DOHH2 (cell line): ENCODE measurements at regions not wholly inside any gene's neighbourhood (a gene's known extent, or its start where the extent isn't known, plus 50 kb on each side); places are given as distances from the start of the nearest gene placed in this dataset.

Source experiments
- H3F3A ChIP-seq: fragments of 200-600 bp; sonication (generic), shearing (Covaris generic); 2 replicates; pipeline ENCODE4 v1.6.0; 2016; ENCODE audit warnings: antibody characterized with exemption, mild to moderate bottlenecking; ENCODE audit not compliant: control insufficient read depth, insufficient read depth
- H3K27ac ChIP-seq: fragments of 200-600 bp; sonication (generic); 2 replicates; pipeline ENCODE4 v1.5.1; 2014; ENCODE audit warnings: low read depth, mild to moderate bottlenecking, low read length, moderate library complexity
- H3K27me3 ChIP-seq: fragments of 200-600 bp; sonication (generic); 2 replicates; pipeline ENCODE4 v1.6.1; 2014; ENCODE audit warnings: mild to moderate bottlenecking, low read length, mixed read lengths; ENCODE audit not compliant: control insufficient read depth
- H3K36me3 ChIP-seq: fragments of 200-600 bp; sonication (generic); 2 replicates; pipeline ENCODE4 v1.6.1; 2014; ENCODE audit warnings: mild to moderate bottlenecking, low read length, moderate library complexity, mixed read lengths; ENCODE audit not compliant: control insufficient read depth
- H3K4me1 ChIP-seq: fragments of 200-600 bp; sonication (generic); 2 replicates; pipeline ENCODE4 v1.6.1; 2014; ENCODE audit warnings: mild to moderate bottlenecking, low read length, mixed read lengths; ENCODE audit not compliant: control insufficient read depth
- H3K4me2 ChIP-seq: fragments of 200-600 bp; sonication (generic); 2 replicates; pipeline ENCODE4 v1.6.0; 2014; ENCODE audit warnings: mild to moderate bottlenecking, low read length, moderate library complexity
- H3K4me3 ChIP-seq: fragments of 200-600 bp; sonication (generic); 2 replicates; pipeline ENCODE4 v1.5.1; 2014; ENCODE audit warnings: mild to moderate bottlenecking, low read length, mixed read lengths
- H3K79me2 ChIP-seq: fragments of 200-600 bp; sonication (generic); 2 replicates; pipeline ENCODE4 v1.6.1; 2014; ENCODE audit warnings: mild to moderate bottlenecking, low read length, mixed read lengths; ENCODE audit not compliant: control insufficient read depth
- H3K9me2 ChIP-seq: fragments of 200-600 bp; sonication (generic); replicated peaks from 2 replicates; pipeline ENCODE4 v1.6.1; 2014; ENCODE audit warnings: mild to moderate bottlenecking, low read length, mixed read lengths; ENCODE audit not compliant: control insufficient read depth
- H3K9me3 ChIP-seq: fragments of 200-600 bp; sonication (generic); 2 replicates; pipeline ENCODE4 v1.6.1; 2014; ENCODE audit warnings: antibody characterized with exemption, low read length, mixed read lengths; ENCODE audit not compliant: control insufficient read depth, insufficient read depth
- H4K20me1 ChIP-seq: fragments of 200-600 bp; sonication (generic); 2 replicates; pipeline ENCODE4 v1.6.0; 2014; ENCODE audit warnings: low read depth, mild to moderate bottlenecking, antibody characterized with exemption, low read length, moderate library complexity; ENCODE audit not compliant: control insufficient read depth, insufficient read depth
- CTCF ChIP-seq: fragments of 200-600 bp; sonication (generic); IDR thresholded peaks from one replicate; pipeline ENCODE4 v1.5.1; 2014; ENCODE audit warnings: antibody characterized with exemption, mild to moderate bottlenecking, low read depth, low read length; ENCODE audit not compliant: poor library complexity, severe bottlenecking
- EZH2phosphoT487 ChIP-seq: fragments of 200-600 bp; sonication (generic); IDR thresholded peaks from 2 replicates; pipeline ENCODE4 v1.6.1; 2017; ENCODE audit warnings: borderline replicate concordance, mild to moderate bottlenecking, antibody characterized with exemption, low read length, moderate library complexity, mixed read lengths

- no peak overlapping the region for H3K4me2 ChIP-seq
- peaks cover 13% of the 10 kb centered on the region; the same call in 1 of the 2 replicates for H3K27me3 ChIP-seq
These were observed 256.2 kb downstream of the ZNF621 start for GRCh38 chr3:40780925-40781406.

GRCh38 chr3:40782111-40782721 is 257.5 kb downstream of the ZNF621 start:
- H3K9me2 ChIP-seq, result no peaks in the 10 kb centered on the region
- H3K36me3 ChIP-seq, result no peaks in the 10 kb centered on the region
- H3K27ac ChIP-seq, result no peak overlapping the region
- no peak overlapping the region for H3K4me2 ChIP-seq
- H4K20me1 ChIP-seq, result no peaks in the 10 kb centered on the region
- H3K4me1 ChIP-seq, result no peaks in the 10 kb centered on the region
- no peaks in the 10 kb centered on the region for H3F3A ChIP-seq
- H3K4me3 ChIP-seq, result no peak overlapping the region
- H3K9me3 ChIP-seq, result no peaks in the 10 kb centered on the region; the same call in 1 of the 2 replicates
- H3K27me3 ChIP-seq, result peaks cover 13% of the 10 kb centered on the region; the same call in 1 of the 2 replicates
- no peaks in the 10 kb centered on the region for H3K79me2 ChIP-seq
- peak; percentile 29 for TF ChIP-seq CTCF
- TF ChIP-seq EZH2phosphoT487, result no peak

More at GRCh38 chr3:40780925-40781406, 256.2 kb downstream of the ZNF621 start:
- Histone ChIP-seq H3K79me2 (no peaks in the 10 kb centered on the region), H3K36me3 (no peaks in the 10 kb centered on the region), H4K20me1 (no peaks in the 10 kb centered on the region), H3K9me3 (no peaks in the 10 kb centered on the region; the same call in 1 of the 2 replicates), H3K4me1 (no peaks in the 10 kb centered on the region), H3K27ac (no peak overlapping the region), H3F3A (no peaks in the 10 kb centered on the region), H3K9me2 (no peaks in the 10 kb centered on the region), H3K4me3 (no peak overlapping the region)
- no peak for TF ChIP-seq CTCF
- TF ChIP-seq EZH2phosphoT487, result no peak

- Histone ChIP-seq H3K4me2 (no peak overlapping the region), H4K20me1 (no peaks in the 10 kb centered on the region), H3K27ac (no peak overlapping the region), H3K9me3 (no peaks in the 10 kb centered on the region; the same call in 1 of the 2 replicates), H3K36me3 (no peaks in the 10 kb centered on the region), H3K4me3 (no peak overlapping the region), H3K9me2 (no peaks in the 10 kb centered on the region), H3K79me2 (no peaks in the 10 kb centered on the region), H3K4me1 (no peaks in the 10 kb centered on the region; the same call in 1 of the 2 replicates), H3F3A (no peaks in the 10 kb centered on the region), H3K27me3 (no peaks in the 10 kb centered on the region)
- TF ChIP-seq EZH2phosphoT487 (no peak), CTCF (no peak)
These were observed 266.0 kb downstream of the ZNF621 start for GRCh38 chr3:40790746-40791145.
